OCI-LY7 (cell line): ENCODE measurements at regions not wholly inside any gene's neighbourhood (a gene's known extent, or its start where the extent isn't known, plus 50 kb on each side); places are given as distances from the start of the nearest gene placed in this dataset.

Experiments
- EZH2phosphoT487 ChIP-seq: fragments of 200-600 bp; sonication (generic); IDR thresholded peaks from 2 replicates; pipeline ENCODE4 v1.6.1; 2018; ENCODE audit warnings: low read depth, borderline replicate concordance, mild to moderate bottlenecking, mixed run types, antibody characterized with exemption, low read length, moderate library complexity, mixed read lengths
- TF ChIP-seq, protein P1 (sequence below): fragments of 200-600 bp; sonication (generic); conservative IDR thresholded peaks from 2 replicates; pipeline ENCODE4 v1.5.1; 2014; ENCODE audit warnings: mild to moderate bottlenecking, antibody characterized with exemption, low read length, moderate library complexity, mixed read lengths

DNA sequence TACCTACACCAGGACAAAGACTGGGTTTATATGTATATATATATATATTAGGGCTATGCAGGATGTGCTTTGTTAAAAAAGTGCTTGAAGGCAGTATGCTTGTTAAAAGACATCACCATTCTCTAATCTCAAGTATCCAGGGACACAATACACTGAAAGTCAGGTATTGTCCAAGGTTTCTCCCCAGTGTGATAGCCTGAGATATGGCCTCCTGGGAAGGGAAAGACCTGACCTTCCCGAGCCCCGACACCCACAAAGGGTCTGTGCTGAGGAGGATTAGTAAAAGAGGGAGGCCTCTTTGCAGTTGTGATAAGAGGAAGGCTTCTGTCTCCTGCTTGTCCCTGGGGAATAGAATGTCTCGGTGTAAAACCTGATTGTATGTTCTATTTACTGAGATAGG lies 156.9 kb downstream of the GPX5 start:
- TF ChIP-seq EZH2phosphoT487: no peak
- TF ChIP-seq, protein P1, sequence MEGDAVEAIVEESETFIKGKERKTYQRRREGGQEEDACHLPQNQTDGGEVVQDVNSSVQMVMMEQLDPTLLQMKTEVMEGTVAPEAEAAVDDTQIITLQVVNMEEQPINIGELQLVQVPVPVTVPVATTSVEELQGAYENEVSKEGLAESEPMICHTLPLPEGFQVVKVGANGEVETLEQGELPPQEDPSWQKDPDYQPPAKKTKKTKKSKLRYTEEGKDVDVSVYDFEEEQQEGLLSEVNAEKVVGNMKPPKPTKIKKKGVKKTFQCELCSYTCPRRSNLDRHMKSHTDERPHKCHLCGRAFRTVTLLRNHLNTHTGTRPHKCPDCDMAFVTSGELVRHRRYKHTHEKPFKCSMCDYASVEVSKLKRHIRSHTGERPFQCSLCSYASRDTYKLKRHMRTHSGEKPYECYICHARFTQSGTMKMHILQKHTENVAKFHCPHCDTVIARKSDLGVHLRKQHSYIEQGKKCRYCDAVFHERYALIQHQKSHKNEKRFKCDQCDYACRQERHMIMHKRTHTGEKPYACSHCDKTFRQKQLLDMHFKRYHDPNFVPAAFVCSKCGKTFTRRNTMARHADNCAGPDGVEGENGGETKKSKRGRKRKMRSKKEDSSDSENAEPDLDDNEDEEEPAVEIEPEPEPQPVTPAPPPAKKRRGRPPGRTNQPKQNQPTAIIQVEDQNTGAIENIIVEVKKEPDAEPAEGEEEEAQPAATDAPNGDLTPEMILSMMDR: no peak
